Adipocyte (in vitro differentiated cells): ENCODE measurements at regions not wholly inside any gene's neighbourhood (a gene's known extent, or its start where the extent isn't known, plus 50 kb on each side); places are given as distances from the start of the nearest gene placed in this dataset.
A peak's percentile ranks its signal among the peaks of the same experiment; 100 is the strongest.

Experiments used
- DNase-seq: peaks from one replicate; pipeline ENCODE4 v3.0.0-alpha.2; 2015; ENCODE audit warnings: low read depth
- H3K27me3 ChIP-seq: replicated peaks from 2 replicates; pipeline ENCODE4 v1.7.0; 2013; ENCODE audit warnings: mild to moderate bottlenecking, low read length, moderate library complexity; ENCODE audit not compliant: control insufficient read depth, insufficient read depth
- H3K36me3 ChIP-seq: 2 replicates; pipeline ENCODE4 v1.7.0; 2013; ENCODE audit warnings: low read length, mild to moderate bottlenecking, moderate library complexity; ENCODE audit not compliant: control insufficient read depth, insufficient read depth, severe bottlenecking
- H3K4me1 ChIP-seq: 2 replicates; pipeline ENCODE4 v1.7.0; 2013; ENCODE audit warnings: mild to moderate bottlenecking, low read length, moderate library complexity; ENCODE audit not compliant: control insufficient read depth, insufficient read depth
- H3K4me3 ChIP-seq: 2 replicates; pipeline ENCODE4 v1.7.0; 2013; ENCODE audit warnings: mild to moderate bottlenecking, low read length, moderate library complexity
- H3K9ac ChIP-seq: 2 replicates; pipeline ENCODE4 v1.7.0; 2013; ENCODE audit warnings: mild to moderate bottlenecking, low read length, moderate library complexity
- H3K9me3 ChIP-seq: 2 replicates; pipeline ENCODE4 v1.7.0; 2013; ENCODE audit warnings: mild to moderate bottlenecking, low read length, moderate library complexity; ENCODE audit not compliant: control insufficient read depth

DNA sequence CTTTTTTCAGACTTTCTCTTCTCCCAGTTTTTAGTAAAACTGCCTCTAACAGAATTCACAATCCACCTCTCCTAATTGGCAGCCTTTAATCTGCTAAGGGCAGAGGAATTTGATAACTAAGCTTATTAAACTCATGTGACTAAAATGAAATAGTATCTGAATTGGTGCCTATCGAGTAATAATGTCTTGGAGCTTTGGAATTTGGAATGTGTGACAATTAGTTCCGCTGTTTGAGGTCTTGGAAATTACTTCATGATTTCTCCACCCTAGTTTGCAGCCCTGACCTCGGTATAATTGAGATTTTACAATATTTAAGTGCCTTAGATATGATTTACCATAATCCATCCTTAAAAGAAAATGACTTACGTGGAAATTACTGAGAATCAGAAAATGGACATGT lies 190.4 kb upstream of the NEBL start:
- peaks cover 1% of the 10 kb centered on the region for H3K4me1 ChIP-seq
- H3K4me3 ChIP-seq, result no peak overlapping the region
- no peak for DNase-seq
- H3K27me3 ChIP-seq, result no peaks in the 10 kb centered on the region
- H3K9ac ChIP-seq, result no peak overlapping the region
- H3K9me3 ChIP-seq, result no peaks in the 10 kb centered on the region
- no peaks in the 10 kb centered on the region for H3K36me3 ChIP-seq

DNA sequence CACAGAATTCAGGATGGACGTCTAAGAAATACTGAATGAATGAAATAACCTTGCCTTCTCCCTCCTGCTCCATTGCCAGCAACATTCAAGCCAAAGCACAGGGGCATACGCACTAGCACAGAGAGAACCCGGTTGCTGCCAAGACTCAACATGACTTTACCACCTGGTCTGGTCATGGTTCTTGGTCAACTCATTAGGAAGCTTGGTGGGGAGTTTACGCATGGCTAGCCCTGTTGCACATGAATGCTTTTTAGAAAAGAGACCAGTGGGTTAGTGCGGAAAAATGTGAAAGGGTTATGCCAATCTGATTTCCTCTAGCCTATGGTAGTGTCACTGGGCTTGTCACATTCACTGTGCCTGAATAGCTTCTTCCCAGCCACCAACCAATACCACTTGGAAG lies 187.6 kb upstream of the NEBL start:
- H3K27me3 ChIP-seq, result no peaks in the 10 kb centered on the region
- H3K9me3 ChIP-seq, result no peaks in the 10 kb centered on the region
- peaks cover 20% of the 10 kb centered on the region for H3K4me1 ChIP-seq
- no peak for DNase-seq
- H3K9ac ChIP-seq, result no peak overlapping the region
- H3K36me3 ChIP-seq, result no peaks in the 10 kb centered on the region
- H3K4me3 ChIP-seq, result no peak overlapping the region

DNA sequence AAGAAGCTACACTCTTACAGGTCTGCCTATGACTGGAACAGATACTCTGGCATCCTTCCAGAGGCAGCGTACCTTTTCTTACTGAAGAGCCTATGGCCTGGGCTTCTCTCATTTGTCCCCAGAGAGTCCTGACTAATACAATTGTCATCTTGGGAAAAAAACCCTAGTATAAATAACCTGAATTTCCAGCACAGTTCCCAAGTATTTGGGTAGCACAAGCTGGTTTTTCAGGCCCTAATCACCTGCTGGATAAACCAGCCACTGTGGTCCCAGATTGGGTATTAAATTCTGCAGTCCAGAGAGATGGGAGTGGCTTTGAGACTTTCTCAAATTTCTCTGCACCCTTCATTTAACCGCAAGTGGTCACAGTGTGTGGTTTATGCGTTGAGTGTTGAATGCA lies 186.8 kb upstream of the NEBL start:
- Histone ChIP-seq H3K36me3 (no peaks in the 10 kb centered on the region), H3K4me1 (peaks cover 29% of the 10 kb centered on the region), H3K9me3 (no peaks in the 10 kb centered on the region), H3K27me3 (no peaks in the 10 kb centered on the region), H3K9ac (no peak overlapping the region), H3K4me3 (no peak overlapping the region)
- no peak for DNase-seq

DNA sequence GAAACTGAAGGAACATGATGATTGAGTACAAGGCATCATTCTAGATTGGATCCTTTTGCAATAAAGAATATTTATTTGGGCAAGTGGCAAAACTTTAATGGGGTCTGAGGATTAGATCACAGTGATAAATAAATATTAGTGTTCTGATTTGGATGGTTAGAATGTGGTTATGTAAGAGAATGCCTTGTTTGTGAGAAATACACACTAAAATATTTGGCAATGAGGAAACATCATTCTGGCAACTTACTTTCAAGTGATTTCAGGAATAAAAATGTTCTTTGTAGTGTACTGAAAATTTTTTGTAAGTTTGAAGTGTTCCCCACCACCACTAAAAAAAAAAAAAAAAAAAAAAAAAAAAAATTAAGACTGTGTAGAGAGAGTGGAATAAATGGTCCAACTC lies 185.1 kb upstream of the NEBL start:
- Histone ChIP-seq H3K36me3 (no peaks in the 10 kb centered on the region), H3K9me3 (no peaks in the 10 kb centered on the region), H3K4me3 (no peak overlapping the region), H3K27me3 (no peaks in the 10 kb centered on the region), H3K4me1 (peaks cover 29% of the 10 kb centered on the region), H3K9ac (no peak overlapping the region)
- DNase-seq, result no peak

DNA sequence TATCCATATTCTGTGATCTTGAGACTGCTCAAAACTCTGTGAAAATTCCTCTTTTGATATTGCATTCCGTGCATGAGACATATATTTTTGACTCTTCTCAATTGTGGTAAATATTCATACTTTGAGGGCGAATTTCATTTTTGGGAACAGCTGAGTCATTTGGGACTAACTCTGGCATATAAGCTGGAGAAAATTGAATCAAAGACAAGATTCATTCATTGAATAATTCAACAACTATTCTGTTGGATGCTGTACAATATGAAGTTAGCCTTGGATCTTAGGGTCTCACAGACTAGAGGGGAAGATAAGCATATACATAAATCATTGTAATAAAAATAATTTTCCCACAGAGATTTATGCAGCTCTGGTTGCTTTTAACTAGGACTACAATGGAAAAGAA lies 183.2 kb upstream of the NEBL start:
- peak overlapping the region; percentile 10 for H3K4me3 ChIP-seq
- peaks cover 29% of the 10 kb centered on the region for H3K4me1 ChIP-seq
- no peaks in the 10 kb centered on the region for H3K27me3 ChIP-seq
- no peaks in the 10 kb centered on the region for H3K9me3 ChIP-seq
- H3K36me3 ChIP-seq, result no peaks in the 10 kb centered on the region
- H3K9ac ChIP-seq, result peak overlapping the region; percentile 14
- DNase-seq, result no peak

DNA sequence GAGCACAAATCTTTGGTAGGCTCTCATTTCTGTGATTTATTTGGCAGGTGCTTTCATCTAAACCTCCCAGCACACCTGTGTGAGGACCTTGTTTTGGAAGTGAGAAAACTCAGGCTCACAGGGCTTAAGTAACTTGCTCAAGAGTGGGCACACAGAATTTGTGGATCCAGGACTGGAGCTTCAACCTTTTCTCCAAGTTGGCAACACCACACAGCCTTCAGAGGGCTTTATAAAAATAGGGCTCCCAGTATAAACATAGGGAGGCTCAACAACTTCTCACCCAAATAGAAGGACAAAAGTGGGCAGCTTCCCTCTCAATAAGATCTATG lies 182.2 kb upstream of the NEBL start:
- H3K36me3 ChIP-seq, result no peaks in the 10 kb centered on the region
- H3K9ac ChIP-seq, result no peak overlapping the region
- H3K4me1 ChIP-seq, result peaks cover 29% of the 10 kb centered on the region
- no peak overlapping the region for H3K4me3 ChIP-seq
- no peak for DNase-seq
- no peaks in the 10 kb centered on the region for H3K9me3 ChIP-seq
- no peaks in the 10 kb centered on the region for H3K27me3 ChIP-seq

DNA sequence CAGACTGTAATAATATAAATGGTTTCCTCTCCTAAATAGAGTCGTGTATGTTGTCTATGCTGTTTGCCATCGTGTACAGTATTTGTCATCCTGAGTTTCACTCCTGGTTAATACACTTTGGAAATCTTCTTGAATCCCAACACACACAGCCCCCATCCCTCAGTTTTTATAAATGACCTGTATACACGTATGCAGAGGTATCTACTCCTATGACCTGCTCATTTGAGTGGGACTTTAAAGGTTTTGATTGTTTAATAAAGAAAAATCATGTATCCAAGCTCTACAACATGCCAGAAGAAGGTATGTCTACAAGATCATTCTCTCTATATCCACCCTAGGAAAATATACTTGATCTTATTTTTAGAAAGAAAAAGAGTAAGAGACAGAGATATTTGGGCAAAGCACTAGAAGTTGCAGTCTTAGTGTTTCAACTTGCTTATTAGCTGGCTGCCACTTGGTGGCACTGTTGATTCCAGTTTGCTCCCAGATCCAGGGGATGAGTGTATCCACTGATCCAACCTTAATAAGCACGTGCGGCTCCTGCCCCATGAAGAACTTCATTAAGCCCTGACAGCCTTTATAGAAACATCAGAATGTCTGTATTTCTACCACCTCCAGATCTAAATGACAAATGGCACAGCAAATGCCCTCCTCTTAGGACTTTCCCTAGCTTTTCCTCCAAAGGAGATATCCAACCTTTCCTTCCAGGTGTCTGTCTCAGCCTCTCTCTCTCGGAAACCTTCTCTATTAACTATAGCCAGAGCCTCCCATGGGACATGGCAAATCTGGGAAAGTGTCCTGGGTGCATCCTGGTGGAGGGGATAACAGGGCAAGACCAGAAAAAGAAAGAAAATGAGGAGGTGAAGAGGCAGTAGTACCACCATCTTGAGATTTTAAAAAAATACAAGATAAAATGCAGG lies 181.6 kb upstream of the NEBL start:
- Histone ChIP-seq H3K4me3 (no peak overlapping the region), H3K9ac (no peak overlapping the region), H3K9me3 (no peaks in the 10 kb centered on the region), H3K4me1 (peaks cover 29% of the 10 kb centered on the region), H3K27me3 (no peaks in the 10 kb centered on the region), H3K36me3 (no peaks in the 10 kb centered on the region)
- DNase-seq, result peak; percentile 78

DNA sequence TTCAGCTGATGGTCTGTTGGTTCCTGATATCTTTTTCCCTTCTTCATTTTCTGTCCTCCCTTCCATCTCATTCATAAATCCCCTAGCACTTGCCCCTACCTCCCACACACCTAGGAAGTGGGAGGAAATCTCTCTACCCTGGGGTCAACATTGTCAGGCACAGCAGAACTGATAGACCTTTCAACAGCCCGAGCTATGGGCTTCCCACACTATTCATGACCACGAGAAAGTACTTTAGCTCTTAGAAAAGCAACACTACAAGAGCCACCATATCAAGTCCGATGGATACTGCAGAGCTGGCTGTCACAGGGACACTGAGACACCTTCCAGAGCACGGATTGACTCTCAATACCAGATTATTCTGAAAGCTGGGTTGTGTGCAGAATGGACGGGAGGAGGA lies 180.6 kb upstream of the NEBL start:
- no peak for DNase-seq
- Histone ChIP-seq H3K27me3 (no peaks in the 10 kb centered on the region), H3K9ac (no peak overlapping the region), H3K9me3 (no peaks in the 10 kb centered on the region), H3K4me3 (no peak overlapping the region), H3K4me1 (peaks cover 29% of the 10 kb centered on the region), H3K36me3 (no peaks in the 10 kb centered on the region)

DNA sequence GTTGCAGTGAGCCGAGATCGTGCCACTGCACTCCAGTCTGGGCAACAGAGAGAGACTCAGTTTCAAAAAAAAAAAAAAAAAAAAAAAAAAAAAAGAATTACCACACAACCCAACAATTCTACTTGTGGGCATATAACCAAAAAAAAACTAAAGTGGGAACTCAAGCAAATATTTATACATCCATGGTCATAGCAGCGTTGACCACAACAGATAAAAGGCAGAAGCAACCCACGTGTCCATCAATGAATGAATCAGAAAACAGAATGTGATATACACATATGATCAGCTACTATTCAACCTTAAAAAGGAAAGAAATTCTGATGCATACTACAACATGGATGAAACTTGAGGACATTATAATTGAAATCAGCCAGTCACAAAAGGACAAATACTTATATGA lies 179.3 kb upstream of the NEBL start:
- no peak for DNase-seq
- no peaks in the 10 kb centered on the region for H3K36me3 ChIP-seq
- no peak overlapping the region for H3K4me3 ChIP-seq
- H3K9me3 ChIP-seq, result no peaks in the 10 kb centered on the region
- H3K9ac ChIP-seq, result no peak overlapping the region
- peaks cover 4% of the 10 kb centered on the region for H3K27me3 ChIP-seq
- H3K4me1 ChIP-seq, result peaks cover 26% of the 10 kb centered on the region

DNA sequence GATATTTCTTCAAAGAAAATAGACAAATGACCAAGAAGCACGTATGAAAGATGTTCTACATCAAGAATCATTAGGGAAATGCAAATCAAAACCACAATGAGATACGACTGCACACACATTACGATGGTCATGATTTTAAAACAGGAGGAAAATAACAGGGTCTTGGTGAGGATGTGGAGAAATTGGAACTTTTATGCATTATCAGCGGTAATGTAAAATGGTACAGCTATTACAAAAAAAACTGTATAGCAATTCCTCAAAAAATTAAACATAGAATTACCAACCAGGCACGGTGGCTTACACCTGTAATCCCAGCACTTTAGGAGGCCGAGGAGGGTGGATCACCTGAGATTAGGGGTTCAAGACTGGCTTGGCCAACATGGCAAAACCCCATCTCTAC lies 178.8 kb upstream of the NEBL start:
- H3K27me3 ChIP-seq, result peaks cover 6% of the 10 kb centered on the region
- DNase-seq, result no peak
- H3K4me3 ChIP-seq, result no peak overlapping the region
- no peak overlapping the region for H3K9ac ChIP-seq
- peaks cover 21% of the 10 kb centered on the region for H3K4me1 ChIP-seq
- H3K9me3 ChIP-seq, result no peaks in the 10 kb centered on the region
- no peaks in the 10 kb centered on the region for H3K36me3 ChIP-seq

DNA sequence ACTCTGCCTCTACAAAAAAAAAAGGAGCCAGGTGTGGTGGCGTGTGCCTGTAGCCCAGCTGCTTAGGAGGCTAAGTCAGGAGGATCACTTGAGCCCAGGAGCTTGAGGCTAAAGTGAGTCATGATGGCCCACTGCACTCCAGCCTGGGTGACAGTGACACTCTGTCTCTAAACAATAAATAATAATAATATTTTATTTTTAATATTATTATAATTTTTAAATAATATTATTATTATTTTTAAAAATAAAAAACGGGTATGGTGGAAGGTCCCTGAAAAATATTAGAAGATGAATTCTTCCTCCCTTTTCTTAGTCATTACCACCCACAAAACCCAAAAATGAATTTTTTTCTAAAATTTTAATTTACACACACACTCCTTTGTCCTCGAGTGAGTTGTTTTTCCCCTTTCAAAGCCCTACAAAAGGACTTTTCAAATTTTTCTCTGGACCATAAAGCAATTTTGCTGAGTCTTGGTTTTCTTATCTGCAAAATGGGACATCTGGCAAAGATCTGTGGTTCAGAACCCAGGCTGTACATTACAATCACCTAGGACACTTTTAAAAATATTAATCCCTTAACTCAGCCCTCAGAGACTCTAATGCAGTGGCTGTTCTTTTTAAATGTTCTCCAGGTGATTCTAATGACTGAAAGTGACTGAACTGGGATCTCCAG lies 174.0 kb upstream of the NEBL start:
- H3K9me3 ChIP-seq, result no peaks in the 10 kb centered on the region
- H3K27me3 ChIP-seq, result peaks cover 6% of the 10 kb centered on the region
- H3K36me3 ChIP-seq, result no peaks in the 10 kb centered on the region
- DNase-seq, result no peak
- no peak overlapping the region for H3K9ac ChIP-seq
- H3K4me3 ChIP-seq, result no peak overlapping the region
- no peaks in the 10 kb centered on the region for H3K4me1 ChIP-seq
